ENCODE measurements at regions not wholly inside any gene's neighbourhood (a gene's known extent, or its start where the extent isn't known, plus 50 kb on each side); places are given as distances from the start of the nearest gene placed in this dataset.

- Histone ChIP-seq H2AFZ (ENCODE audit: low read length) (no peak overlapping the region), H3K9me2 (replicated peaks; ENCODE audit: insufficient read depth, low read length) (no peaks in the 10 kb centered on the region), H3K4me2 (ENCODE audit: low read depth, low read length, poor library complexity, severe bottlenecking) (no peak overlapping the region), H3K27ac (ENCODE audit: low read length) (no peak overlapping the region), H3K36me3 (ENCODE audit: insufficient read depth, low read length) (no peaks in the 10 kb centered on the region), H3K9me3 (ENCODE audit: low read length) (no peaks in the 10 kb centered on the region), H3K4me3 (ENCODE audit: low read length) (no peak overlapping the region), H3K4me1 (ENCODE audit: low read length) (no peaks in the 10 kb centered on the region), H4K20me1 (ENCODE audit: insufficient read depth, low read depth, low read length) (no peaks in the 10 kb centered on the region; the same call in 1 of the 2 replicates), H3K79me2 (ENCODE audit: low read length) (no peaks in the 10 kb centered on the region), H3K9ac (ENCODE audit: low read length) (no peak overlapping the region), H3K27me3 (ENCODE audit: low read length) (no peaks in the 10 kb centered on the region)
- no peak for DNase-seq
These were observed 329.0 kb downstream of the TLE4 start for GRCh38 chr9:79900754-79901153.

GRCh38 chr9:79896390-79896980 is 324.7 kb downstream of the TLE4 start:
- H3K4me1 ChIP-seq (ENCODE audit: low read length): no peaks in the 10 kb centered on the region
- H3K4me3 ChIP-seq (ENCODE audit: low read length): no peak overlapping the region
- H2AFZ ChIP-seq (ENCODE audit: low read length): no peak overlapping the region

GRCh38 chr9:79895232-79895631 is 323.5 kb downstream of the TLE4 start:
- H3K9me3 ChIP-seq (ENCODE audit: low read length): no peaks in the 10 kb centered on the region
- H3K4me2 ChIP-seq (ENCODE audit: low read depth, low read length, poor library complexity, severe bottlenecking): no peak overlapping the region
- no peak for DNase-seq
- no peaks in the 10 kb centered on the region for H3K9me2 ChIP-seq (replicated peaks; ENCODE audit: insufficient read depth, low read length)
- no peaks in the 10 kb centered on the region for H3K36me3 ChIP-seq (ENCODE audit: insufficient read depth, low read length)
- no peaks in the 10 kb centered on the region for H3K27me3 ChIP-seq (ENCODE audit: low read length)
- no peak overlapping the region for H2AFZ ChIP-seq (ENCODE audit: low read length)
- no peak overlapping the region for H3K27ac ChIP-seq (ENCODE audit: low read length)
- H4K20me1 ChIP-seq (ENCODE audit: insufficient read depth, low read depth, low read length): no peaks in the 10 kb centered on the region
- H3K4me1 ChIP-seq (ENCODE audit: low read length): no peaks in the 10 kb centered on the region
- no peak overlapping the region for H3K4me3 ChIP-seq (ENCODE audit: low read length)
- H3K9ac ChIP-seq (ENCODE audit: low read length): no peak overlapping the region
- H3K79me2 ChIP-seq (ENCODE audit: low read length): no peaks in the 10 kb centered on the region

More at GRCh38 chr9:79896390-79896980, 324.7 kb downstream of the TLE4 start:
- Histone ChIP-seq H3K9ac (ENCODE audit: low read length) (no peak overlapping the region), H3K27me3 (ENCODE audit: low read length) (no peaks in the 10 kb centered on the region), H3K9me3 (ENCODE audit: low read length) (no peaks in the 10 kb centered on the region), H3K36me3 (ENCODE audit: insufficient read depth, low read length) (no peaks in the 10 kb centered on the region), H3K4me2 (ENCODE audit: low read depth, low read length, poor library complexity, severe bottlenecking) (no peak overlapping the region), H3K79me2 (ENCODE audit: low read length) (no peaks in the 10 kb centered on the region), H3K9me2 (replicated peaks; ENCODE audit: insufficient read depth, low read length) (no peaks in the 10 kb centered on the region), H3K27ac (ENCODE audit: low read length) (no peak overlapping the region), H4K20me1 (ENCODE audit: insufficient read depth, low read depth, low read length) (no peaks in the 10 kb centered on the region; the same call in 1 of the 2 replicates)
- DNase-seq: no peak

- DNase-seq: no peak
- Histone ChIP-seq H2AFZ (ENCODE audit: low read length) (no peak overlapping the region), H3K79me2 (ENCODE audit: low read length) (no peaks in the 10 kb centered on the region), H3K9ac (ENCODE audit: low read length) (no peak overlapping the region), H4K20me1 (ENCODE audit: insufficient read depth, low read depth, low read length) (no peaks in the 10 kb centered on the region), H3K4me2 (ENCODE audit: low read depth, low read length, poor library complexity, severe bottlenecking) (no peak overlapping the region), H3K9me2 (replicated peaks; ENCODE audit: insufficient read depth, low read length) (no peaks in the 10 kb centered on the region), H3K9me3 (ENCODE audit: low read length) (no peaks in the 10 kb centered on the region), H3K4me3 (ENCODE audit: low read length) (no peak overlapping the region), H3K27me3 (ENCODE audit: low read length) (no peaks in the 10 kb centered on the region), H3K27ac (ENCODE audit: low read length) (no peak overlapping the region), H3K4me1 (ENCODE audit: low read length) (no peaks in the 10 kb centered on the region), H3K36me3 (ENCODE audit: insufficient read depth, low read length) (no peaks in the 10 kb centered on the region)
These were observed 317.6 kb downstream of the TLE4 start for GRCh38 chr9:79889369-79889768.

DNA sequence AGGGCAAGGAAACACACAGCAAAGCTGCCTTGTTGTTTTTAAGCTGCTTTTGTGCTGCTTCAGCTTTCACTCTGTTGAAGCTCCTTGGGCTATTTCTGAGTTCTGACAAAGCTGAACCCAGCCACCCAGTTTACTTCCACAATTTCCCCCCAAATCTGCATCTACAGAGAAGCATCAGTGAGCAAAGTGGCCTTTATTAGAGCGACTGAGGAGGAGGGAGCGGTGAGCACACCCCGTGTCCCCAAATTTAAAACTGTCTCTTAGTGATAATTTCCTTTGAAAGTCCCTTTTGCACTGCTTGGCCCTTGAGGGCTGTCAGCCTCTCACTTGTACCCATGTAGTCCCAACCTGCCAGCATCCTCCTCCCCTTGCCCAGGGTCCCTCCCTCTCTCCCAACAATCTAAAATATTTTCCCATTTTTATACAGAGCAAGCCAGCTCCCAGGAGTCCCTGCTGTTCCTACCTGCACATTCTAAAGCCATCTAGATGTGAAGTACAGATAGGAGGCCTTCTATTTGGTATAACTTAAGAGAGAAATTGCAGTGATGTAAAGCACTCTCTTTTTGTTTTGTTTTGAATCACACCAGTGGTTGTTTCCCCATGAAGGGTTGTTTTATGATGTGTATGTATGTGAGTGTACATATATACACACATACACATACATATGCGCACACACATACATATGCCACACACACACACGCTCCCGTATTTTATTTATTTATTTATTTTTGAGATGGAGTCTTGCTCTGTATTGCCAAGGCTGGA is 313.5 kb downstream of the TLE4 start:
- Histone ChIP-seq H3K36me3 (ENCODE audit: insufficient read depth, low read length) (no peaks in the 10 kb centered on the region), H3K9ac (ENCODE audit: low read length) (no peak overlapping the region), H3K27ac (ENCODE audit: low read length) (no peak overlapping the region), H3K79me2 (ENCODE audit: low read length) (no peaks in the 10 kb centered on the region), H3K4me1 (ENCODE audit: low read length) (no peaks in the 10 kb centered on the region), H3K9me3 (ENCODE audit: low read length) (no peaks in the 10 kb centered on the region), H3K27me3 (ENCODE audit: low read length) (no peaks in the 10 kb centered on the region), H3K4me2 (ENCODE audit: low read depth, low read length, poor library complexity, severe bottlenecking) (no peak overlapping the region), H3K9me2 (replicated peaks; ENCODE audit: insufficient read depth, low read length) (no peaks in the 10 kb centered on the region), H4K20me1 (ENCODE audit: insufficient read depth, low read depth, low read length) (no peaks in the 10 kb centered on the region), H2AFZ (ENCODE audit: low read length) (no peak overlapping the region), H3K4me3 (ENCODE audit: low read length) (no peak overlapping the region)
- no peak for DNase-seq

DNA sequence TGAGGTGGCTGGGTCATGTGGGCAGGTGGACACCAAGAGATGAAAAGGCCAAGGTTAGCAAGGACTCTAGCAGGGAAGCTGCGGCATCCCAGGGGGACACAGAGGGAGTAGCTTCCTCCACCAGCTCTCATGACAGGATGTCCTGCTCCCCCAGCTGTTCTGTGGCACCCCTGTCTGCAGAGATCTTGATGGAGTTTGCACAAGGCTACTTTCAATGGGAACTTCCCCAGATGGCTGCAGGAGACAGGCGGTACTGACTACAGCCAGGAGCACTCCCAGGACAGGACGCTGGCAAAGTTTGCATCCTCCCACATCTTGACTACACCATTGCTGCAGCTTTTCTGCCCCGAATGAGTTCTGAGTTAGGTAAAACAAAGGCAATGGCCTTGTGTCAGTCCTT is 312.8 kb downstream of the TLE4 start:
- Histone ChIP-seq H3K4me2 (ENCODE audit: low read depth, low read length, poor library complexity, severe bottlenecking) (no peak overlapping the region), H3K36me3 (ENCODE audit: insufficient read depth, low read length) (no peaks in the 10 kb centered on the region), H3K9ac (ENCODE audit: low read length) (no peak overlapping the region), H3K4me1 (ENCODE audit: low read length) (no peaks in the 10 kb centered on the region), H3K27me3 (ENCODE audit: low read length) (no peaks in the 10 kb centered on the region), H2AFZ (ENCODE audit: low read length) (no peak overlapping the region), H3K27ac (ENCODE audit: low read length) (no peak overlapping the region), H3K9me3 (ENCODE audit: low read length) (no peaks in the 10 kb centered on the region), H3K4me3 (ENCODE audit: low read length) (no peak overlapping the region), H3K79me2 (ENCODE audit: low read length) (no peaks in the 10 kb centered on the region), H3K9me2 (replicated peaks; ENCODE audit: insufficient read depth, low read length) (no peaks in the 10 kb centered on the region), H4K20me1 (ENCODE audit: insufficient read depth, low read depth, low read length) (no peaks in the 10 kb centered on the region)
- no peak for DNase-seq

DNA sequence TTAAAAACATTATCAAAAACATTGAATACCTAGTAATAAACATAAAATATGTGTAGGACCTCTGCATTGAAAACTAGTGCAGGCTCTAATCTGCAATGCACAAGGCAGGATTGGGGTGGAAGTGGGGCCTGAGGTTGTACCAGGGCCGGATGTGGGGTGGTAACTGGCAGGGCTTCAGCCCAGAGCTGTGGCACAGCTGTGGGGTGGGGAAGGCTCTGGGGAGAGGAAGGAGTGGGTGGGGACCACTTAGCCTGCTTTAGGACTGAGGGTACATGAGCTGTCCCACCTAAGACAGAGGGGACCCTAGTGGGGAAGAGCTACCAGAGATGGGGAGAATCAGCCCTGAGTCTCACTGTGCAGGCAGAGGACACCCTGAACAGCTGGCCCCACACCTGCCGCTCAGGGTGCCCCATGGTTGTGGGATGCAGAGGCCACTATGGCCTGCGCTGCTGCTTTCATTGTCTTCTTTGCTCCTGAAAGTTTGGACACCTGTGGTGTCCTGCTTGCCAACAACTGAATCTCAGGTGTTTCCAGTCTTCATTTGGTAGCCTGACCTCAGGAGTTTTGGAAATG is 311.4 kb downstream of the TLE4 start:
- Histone ChIP-seq H3K9me2 (replicated peaks; ENCODE audit: insufficient read depth, low read length) (no peaks in the 10 kb centered on the region), H3K27me3 (ENCODE audit: low read length) (no peaks in the 10 kb centered on the region), H3K9me3 (ENCODE audit: low read length) (no peaks in the 10 kb centered on the region), H3K4me2 (ENCODE audit: low read depth, low read length, poor library complexity, severe bottlenecking) (no peak overlapping the region), H3K79me2 (ENCODE audit: low read length) (no peaks in the 10 kb centered on the region), H2AFZ (ENCODE audit: low read length) (no peak overlapping the region), H3K4me1 (ENCODE audit: low read length) (peaks cover 3% of the 10 kb centered on the region), H3K27ac (ENCODE audit: low read length) (no peak overlapping the region), H3K9ac (ENCODE audit: low read length) (no peak overlapping the region), H3K36me3 (ENCODE audit: insufficient read depth, low read length) (no peaks in the 10 kb centered on the region), H3K4me3 (ENCODE audit: low read length) (no peak overlapping the region), H4K20me1 (ENCODE audit: insufficient read depth, low read depth, low read length) (no peaks in the 10 kb centered on the region)
- no peak for DNase-seq

GRCh38 chr9:79880626-79881025 is 308.9 kb downstream of the TLE4 start:
- H3K27me3 ChIP-seq (ENCODE audit: low read length): no peaks in the 10 kb centered on the region
- H3K9me2 ChIP-seq (replicated peaks; ENCODE audit: insufficient read depth, low read length): no peaks in the 10 kb centered on the region
- peaks cover 4% of the 10 kb centered on the region for H3K4me1 ChIP-seq (ENCODE audit: low read length)
- H4K20me1 ChIP-seq (ENCODE audit: insufficient read depth, low read depth, low read length): no peaks in the 10 kb centered on the region
- H3K27ac ChIP-seq (ENCODE audit: low read length): no peak overlapping the region
- no peak overlapping the region for H2AFZ ChIP-seq (ENCODE audit: low read length)
- no peak for DNase-seq
- no peaks in the 10 kb centered on the region for H3K79me2 ChIP-seq (ENCODE audit: low read length)
- H3K4me2 ChIP-seq (ENCODE audit: low read depth, low read length, poor library complexity, severe bottlenecking): peak overlapping the region; percentile 7
- H3K9me3 ChIP-seq (ENCODE audit: low read length): no peaks in the 10 kb centered on the region
- no peak overlapping the region for H3K4me3 ChIP-seq (ENCODE audit: low read length)
- H3K36me3 ChIP-seq (ENCODE audit: insufficient read depth, low read length): no peaks in the 10 kb centered on the region
- no peak overlapping the region for H3K9ac ChIP-seq (ENCODE audit: low read length)

Measured in Karpas-422 (cell line).